Upper lobe of left lung (tissue), 6 donors: ENCODE measurements at regions not wholly inside any gene's neighbourhood (a gene's known extent, or its start where the extent isn't known, plus 50 kb on each side); places are given as distances from the start of the nearest gene placed in this dataset.

Source experiments
- ATAC-seq, 2 donors: fragments of 200-7000 bp; cut with Tn5 transposase; one replicate each; pipeline ENCODE4 v1.9.1; 2022; ENCODE audit warnings: mild to moderate bottlenecking in 2 of 2, moderate library complexity in 2 of 2; ENCODE audit not compliant: low FRiP score in 2 of 2
- DNase-seq, 2 donors: peaks; one replicate each; pipeline ENCODE4 v3.0.0-alpha.2; 2019 to 2020
- H3K27ac ChIP-seq, 4 donors: fragments of 200-600 bp; sonication (generic); one replicate each; pipeline ENCODE4 v1.5.1; 2016 to 2019
- H3K27me3 ChIP-seq, 4 donors: fragments of 200-600 bp; sonication (generic); one replicate each; pipeline ENCODE4 v1.5.1; 2017 to 2019
- H3K36me3 ChIP-seq, 4 donors: fragments of 200-600 bp; sonication (generic); one replicate each; pipeline ENCODE4 v1.5.1; 2016 to 2019
- H3K4me1 ChIP-seq, 4 donors: fragments of 200-600 bp; sonication (generic); one replicate each; pipeline ENCODE4 v1.5.1; 2018 to 2019
- H3K4me3 ChIP-seq, 4 donors: fragments of 200-600 bp; sonication (generic); one replicate each; pipeline ENCODE4 v1.5.1; 2017 to 2019; ENCODE audit warnings: mild to moderate bottlenecking in 2 of 4, moderate library complexity in 1 of 4
- H3K9me3 ChIP-seq, 4 donors: fragments of 200-600 bp; sonication (generic); one replicate each; pipeline ENCODE4 v1.5.1; 2018 to 2019
- EP300 ChIP-seq, 4 donors: sonication (generic); formaldehyde crosslinking; IDR thresholded peaks; one replicate each; pipeline ENCODE4 v1.5.1; 2017; ENCODE audit warnings: antibody characterized with exemption in 4 of 4, control low read depth in 2 of 4
- POLR2A ChIP-seq, 4 donors: fragments of 450-650 bp; IDR thresholded peaks; one replicate each; pipeline ENCODE4 v1.5.1; 2016 to 2017; ENCODE audit warnings: antibody characterized with exemption in 4 of 4, mild to moderate bottlenecking in 2 of 4
- POLR2AphosphoS5 ChIP-seq, 2 donors: sonication (generic); formaldehyde crosslinking; IDR thresholded peaks; one replicate each; pipeline ENCODE4 v1.5.1; 2017; ENCODE audit warnings: antibody characterized with exemption in 2 of 2
- WGBS, 2 donors: methylation state at CpG; one replicate each; pipeline ENCODE4 v1.1.5; 2017 to 2018; 5-methylcytosine and 5-hydroxymethylcytosine counted together
- TF ChIP-seq, protein P1 (sequence below), 6 experiments: fragments of 450-650 bp in 4 of 6; fragments of 200-600 bp in 2 of 6; sonication (generic) in 2 of 6; IDR thresholded peaks; one replicate each; pipeline ENCODE4 v1.5.1; 2016 to 2019; ENCODE audit warnings: antibody characterized with exemption in 6 of 6
- donor health status: DM: no; HTN: no; CAD: no; lungs with moderate emphysema.
- donor health status: DM: no; HTN: yes; CAD: no; lungs with severe emphysema.

DNA sequence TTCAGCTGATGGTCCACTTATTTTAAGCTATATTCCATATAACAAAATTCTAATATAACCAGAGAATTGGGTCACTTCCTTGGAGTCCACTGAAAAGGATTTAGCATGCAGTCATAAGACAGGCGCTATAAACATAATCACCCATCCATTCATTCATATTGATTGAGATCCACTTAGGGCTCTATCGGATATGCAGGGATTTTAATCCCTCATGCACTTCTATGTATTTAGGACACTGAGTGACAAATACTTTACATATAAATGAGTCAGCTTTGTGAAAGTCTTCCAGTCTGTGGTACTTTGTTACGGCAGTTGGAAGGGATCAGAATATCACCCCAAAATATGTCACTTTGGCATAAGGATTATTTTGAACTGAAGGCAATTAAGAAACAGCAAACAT, 127.3 kb upstream of the ZNF608 start:
- 88 to 92% methylated on average over 3 of the region's 3 CpGs for WGBS, 2 donors
- no peaks in the 10 kb centered on the region for H3K9me3 ChIP-seq
- peaks cover 17 to 28% (median 19%) of the 10 kb centered on the region in 4 donors for H3K4me1 ChIP-seq
- H3K36me3 ChIP-seq = no peaks in the 10 kb centered on the region
- H3K4me3 ChIP-seq = no peak overlapping the region
- no peak for DNase-seq
- no peak for ATAC-seq
- H3K27me3 ChIP-seq = no peaks in the 10 kb centered on the region
- TF ChIP-seq POLR2A (IDR thresholded peaks at IDR 0.05) = no peak
- TF ChIP-seq, protein P1, sequence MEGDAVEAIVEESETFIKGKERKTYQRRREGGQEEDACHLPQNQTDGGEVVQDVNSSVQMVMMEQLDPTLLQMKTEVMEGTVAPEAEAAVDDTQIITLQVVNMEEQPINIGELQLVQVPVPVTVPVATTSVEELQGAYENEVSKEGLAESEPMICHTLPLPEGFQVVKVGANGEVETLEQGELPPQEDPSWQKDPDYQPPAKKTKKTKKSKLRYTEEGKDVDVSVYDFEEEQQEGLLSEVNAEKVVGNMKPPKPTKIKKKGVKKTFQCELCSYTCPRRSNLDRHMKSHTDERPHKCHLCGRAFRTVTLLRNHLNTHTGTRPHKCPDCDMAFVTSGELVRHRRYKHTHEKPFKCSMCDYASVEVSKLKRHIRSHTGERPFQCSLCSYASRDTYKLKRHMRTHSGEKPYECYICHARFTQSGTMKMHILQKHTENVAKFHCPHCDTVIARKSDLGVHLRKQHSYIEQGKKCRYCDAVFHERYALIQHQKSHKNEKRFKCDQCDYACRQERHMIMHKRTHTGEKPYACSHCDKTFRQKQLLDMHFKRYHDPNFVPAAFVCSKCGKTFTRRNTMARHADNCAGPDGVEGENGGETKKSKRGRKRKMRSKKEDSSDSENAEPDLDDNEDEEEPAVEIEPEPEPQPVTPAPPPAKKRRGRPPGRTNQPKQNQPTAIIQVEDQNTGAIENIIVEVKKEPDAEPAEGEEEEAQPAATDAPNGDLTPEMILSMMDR (IDR thresholded peaks at IDR 0.05) = no peak
- TF ChIP-seq POLR2AphosphoS5 (IDR thresholded peaks at IDR 0.05) = no peak
- no peak for TF ChIP-seq EP300 (IDR thresholded peaks at IDR 0.05)
- H3K27ac ChIP-seq = no peak overlapping the region

DNA sequence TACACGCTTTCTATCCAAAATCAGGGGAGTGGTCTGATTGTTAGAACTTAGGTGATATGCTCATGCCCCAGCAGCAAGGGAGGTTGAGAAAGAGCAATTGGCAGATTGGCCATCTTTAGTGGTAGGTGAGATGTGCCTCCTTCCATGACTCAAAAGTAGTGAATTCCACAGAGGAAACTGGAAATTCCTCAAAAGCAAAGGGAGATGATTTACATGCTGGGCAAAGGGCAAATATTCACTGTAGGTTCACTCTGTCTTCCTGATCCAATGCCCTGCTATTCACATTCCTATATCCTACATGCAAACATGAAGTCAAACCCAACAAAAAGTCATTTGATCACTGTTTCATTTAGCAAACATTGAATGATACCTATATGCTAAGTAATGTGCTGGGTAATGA, 130.1 kb upstream of the ZNF608 start:
- H3K4me1 ChIP-seq = peaks cover 0 to 9% (median 6%) of the 10 kb centered on the region in 4 donors
- DNase-seq = no peak
- 96 to 100% methylated on average over 1 of the region's 1 CpG for WGBS, 2 donors
- TF ChIP-seq EP300 (IDR thresholded peaks at IDR 0.05) (no peak), POLR2AphosphoS5 (IDR thresholded peaks at IDR 0.05) (no peak), POLR2A (IDR thresholded peaks at IDR 0.05) (no peak)
- TF ChIP-seq, protein P1 (IDR thresholded peaks at IDR 0.05) = no peak
- H3K9me3 ChIP-seq = no peaks in the 10 kb centered on the region
- H3K4me3 ChIP-seq = no peak overlapping the region
- no peak overlapping the region for H3K27ac ChIP-seq
- no peak for ATAC-seq
- H3K36me3 ChIP-seq = no peaks in the 10 kb centered on the region
- no peaks in the 10 kb centered on the region for H3K27me3 ChIP-seq

DNA sequence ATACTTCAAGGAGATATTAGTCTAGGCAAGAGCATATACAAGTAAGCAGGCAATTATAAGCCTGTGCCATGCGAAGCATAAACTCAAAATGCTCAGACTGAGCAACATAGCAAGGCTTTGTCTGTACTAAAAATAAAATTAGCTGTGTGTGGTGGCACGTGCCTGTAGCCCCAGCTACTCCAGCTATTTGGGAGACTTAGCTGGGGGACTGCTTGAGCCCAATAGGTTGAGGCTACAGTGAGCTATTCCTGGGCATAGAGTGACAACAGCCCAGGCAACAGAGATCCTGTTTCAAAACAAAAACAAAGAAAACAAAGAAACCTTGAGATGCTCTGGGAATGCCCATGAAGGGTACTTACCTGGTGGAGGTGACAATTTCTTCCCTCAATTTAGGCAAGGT, 130.5 kb upstream of the ZNF608 start:
- no peaks in the 10 kb centered on the region for H3K9me3 ChIP-seq
- DNase-seq (no peak), ATAC-seq (no peak)
- H3K27me3 ChIP-seq = no peaks in the 10 kb centered on the region
- 95% methylated on average over 2 of the region's 2 CpGs for WGBS, 2 donors
- H3K4me1 ChIP-seq = peaks cover 0 to 6% (median 5%) of the 10 kb centered on the region in 4 donors
- TF ChIP-seq, protein P1 (IDR thresholded peaks at IDR 0.05) = no peak
- TF ChIP-seq EP300 (IDR thresholded peaks at IDR 0.05) (no peak), POLR2A (IDR thresholded peaks at IDR 0.05) (no peak), POLR2AphosphoS5 (IDR thresholded peaks at IDR 0.05) (no peak)
- no peaks in the 10 kb centered on the region for H3K36me3 ChIP-seq
- no peak overlapping the region for H3K27ac ChIP-seq
- H3K4me3 ChIP-seq = no peak overlapping the region

DNA sequence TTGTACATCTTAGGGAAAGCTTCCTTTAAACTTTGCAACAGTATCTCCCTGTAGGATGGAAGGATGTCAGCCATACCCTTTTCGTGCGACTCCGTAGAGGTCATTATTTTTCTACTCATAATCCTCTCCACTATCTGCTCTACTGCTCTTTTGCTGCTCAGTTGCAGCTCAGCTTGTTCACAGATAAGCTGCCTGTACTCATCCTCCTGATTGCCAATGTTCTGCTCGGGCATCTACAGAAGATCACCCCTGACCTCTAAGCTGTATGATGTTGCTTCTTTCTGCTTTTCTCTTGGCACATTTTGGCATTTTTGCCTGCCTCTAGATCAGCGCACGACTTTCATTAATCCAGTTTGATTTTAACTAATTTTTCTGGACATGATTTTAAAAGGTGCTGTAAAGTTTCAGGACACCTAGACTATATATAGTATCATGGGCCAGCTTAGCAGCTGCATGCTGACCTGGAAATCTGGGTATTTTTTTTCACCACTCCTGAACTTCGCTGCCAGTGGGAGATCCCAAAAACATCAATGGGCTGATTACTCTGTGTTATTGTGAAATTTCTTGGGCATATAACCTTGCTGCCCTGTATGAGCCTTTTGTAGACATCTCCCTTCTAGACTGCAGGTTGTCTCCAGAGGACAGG, 131.2 kb upstream of the ZNF608 start:
- Histone ChIP-seq H3K9me3 (no peaks in the 10 kb centered on the region), H3K4me1 (peaks cover 0 to 6% (median 5%) of the 10 kb centered on the region in 4 donors), H3K36me3 (no peaks in the 10 kb centered on the region), H3K27me3 (no peaks in the 10 kb centered on the region), H3K4me3 (no peak overlapping the region), H3K27ac (no peak overlapping the region)
- WGBS, 2 donors = 96% methylated on average over 7 of the region's 7 CpGs
- TF ChIP-seq POLR2A (IDR thresholded peaks at IDR 0.05) (no peak), EP300 (IDR thresholded peaks at IDR 0.05) (no peak), POLR2AphosphoS5 (IDR thresholded peaks at IDR 0.05) (no peak)
- TF ChIP-seq, protein P1 (IDR thresholded peaks at IDR 0.05) = no peak
- no peak for ATAC-seq
- no peak for DNase-seq
